HCT116 (cell line): ENCODE measurements at regions not wholly inside any gene's neighbourhood (a gene's known extent, or its start where the extent isn't known, plus 50 kb on each side); places are given as distances from the start of the nearest gene placed in this dataset.

Source experiments
- ATAC-seq: fragments of 200-7000 bp; cut with Tn5 transposase; 2 replicates; pipeline ENCODE4 v1.9.1; 2020; ENCODE audit warnings: mild to moderate bottlenecking, moderate library complexity
- BruUV-seq: library from RNA; stranded (reverse); fragments of 400-500 nt; replicated peaks from 2 replicates; lab custom pipeline; 2021; lab: Mats Ljungman, UMichigan
- CTCF ChIA-PET: fragments of 300-600 bp; sonication (Branson Sonifier 250); formaldehyde crosslinking; loops from one replicate; lab custom pipeline; 2021; ENCODE audit warnings: antibody characterized with exemption; lab: Charles Lee
- POLR2A ChIA-PET: fragments of 300-600, 350-600 bp; sonication (Branson Sonifier 250); formaldehyde crosslinking; loops from one replicate; lab custom pipeline; 2021; ENCODE audit warnings: antibody characterized with exemption; lab: Charles Lee
- RAD21 ChIA-PET, 2 experiments: fragments of 300-600 bp; sonication (Branson Sonifier 250); formaldehyde crosslinking; loops; one replicate each; lab custom pipeline; 2023; ENCODE audit warnings: low total read pairs in 2 of 2; ENCODE audit not compliant: uncharacterized antibody in 2 of 2, unreplicated experiment in 2 of 2, low non-redundant PET in 1 of 2; lab: Charles Lee
- DNase-seq: peaks from one replicate; pipeline ENCODE4 v3.0.0-alpha.2; 2010; ENCODE audit warnings: low read depth, low spot score
- H2AFZ ChIP-seq: fragments of 200-600 bp; shearing (Covaris generic), sonication (generic); 2 replicates; pipeline ENCODE4 v1.6.1; 2017; ENCODE audit warnings: low read depth, mixed run types, mixed read lengths, antibody characterized with exemption, low read length; ENCODE audit not compliant: poor library complexity, severe bottlenecking
- H3K27ac ChIP-seq: 2 replicates; pipeline ENCODE4 v1.5.1; 2012; ENCODE audit warnings: low read depth, low read length
- H3K27me3 ChIP-seq: fragments of 200-600 bp; sonication (generic); 2 replicates; pipeline ENCODE4 v1.6.1; 2016; ENCODE audit warnings: mixed run types, low read length, mixed read lengths; ENCODE audit not compliant: insufficient read depth
- H3K36me3 ChIP-seq, 2 experiments: fragments of 200-500 bp in 1 of 2; fragments of 200-600 bp in 1 of 2; sonication (Bioruptor generic) in 1 of 2; sonication (generic) in 1 of 2; 2 replicates each; pipeline versions ENCODE4 v1.5.1 to v1.6.1; 2014 to 2016; ENCODE audit warnings: low read length in 2 of 2, inconsistent platforms in 1 of 2, mixed read lengths in 1 of 2, mixed run types in 1 of 2; ENCODE audit not compliant: insufficient read depth in 2 of 2, control insufficient read depth in 1 of 2
- H3K4me1 ChIP-seq, 2 experiments: fragments of 200-600 bp in 1 of 2; sonication (generic) in 1 of 2; 2 replicates each; pipeline versions ENCODE4 v1.5.1 to v1.6.1; 2012 to 2017; ENCODE audit warnings: low read length in 2 of 2, inconsistent platforms in 1 of 2, mild to moderate bottlenecking in 1 of 2, mixed read lengths in 1 of 2, mixed run types in 1 of 2, moderate library complexity in 1 of 2; ENCODE audit not compliant: insufficient read depth in 2 of 2, control insufficient read depth in 1 of 2
- H3K4me2 ChIP-seq: fragments of 200-600 bp; sonication (generic); 2 replicates; pipeline ENCODE4 v1.6.1; 2017; ENCODE audit warnings: mixed run types, low read length, mixed read lengths
- H3K4me3 ChIP-seq, 2 experiments: fragments of 200-600 bp in 1 of 2; sonication (generic) in 1 of 2; replicated peaks in 1 of 2; 2 replicates each; pipeline ENCODE4 v1.5.1; 2011 to 2016; ENCODE audit warnings: low read length in 2 of 2, control low read depth in 1 of 2, low read depth in 1 of 2, mild to moderate bottlenecking in 1 of 2, mixed read lengths in 1 of 2, mixed run types in 1 of 2
- H3K79me2 ChIP-seq: fragments of 200-600 bp; sonication (generic); 2 replicates; pipeline ENCODE4 v1.6.1; 2017; ENCODE audit warnings: mild to moderate bottlenecking, mixed run types, low read length, moderate library complexity, mixed read lengths; ENCODE audit not compliant: insufficient read depth
- H3K9ac ChIP-seq: fragments of 200-600 bp; sonication (generic); 2 replicates; pipeline ENCODE4 v1.6.1; 2016; ENCODE audit warnings: low read length, mixed read lengths
- H3K9me2 ChIP-seq: fragments of 200-600 bp; sonication (generic), shearing (Covaris generic); 2 replicates; pipeline ENCODE4 v1.6.1; 2017; ENCODE audit warnings: mixed run types, mild to moderate bottlenecking, moderate library complexity; ENCODE audit not compliant: insufficient read depth
- H3K9me3 ChIP-seq, 2 experiments: fragments of 200-500 bp in 1 of 2; fragments of 200-600 bp in 1 of 2; sonication (Bioruptor generic) in 1 of 2; sonication (generic) in 1 of 2; 2 replicates each; pipeline ENCODE4 v1.6.1; 2014 to 2017; ENCODE audit warnings: low read length in 2 of 2, mixed read lengths in 2 of 2, inconsistent platforms in 1 of 2, low read depth in 1 of 2, mild to moderate bottlenecking in 1 of 2, mixed run types in 1 of 2, moderate library complexity in 1 of 2; ENCODE audit not compliant: control insufficient read depth in 1 of 2, insufficient read depth in 1 of 2
- H4K20me1 ChIP-seq: fragments of 200-600 bp; sonication (generic), shearing (Covaris generic); 2 replicates; pipeline ENCODE4 v1.6.1; 2017; ENCODE audit warnings: mixed run types, mild to moderate bottlenecking, moderate library complexity; ENCODE audit not compliant: insufficient read depth
- CBX3 ChIP-seq: IDR thresholded peaks from 2 replicates; pipeline ENCODE4 v1.6.1; 2012; ENCODE audit warnings: low read depth
- CEBPB ChIP-seq: IDR thresholded peaks from 2 replicates; pipeline ENCODE4 v1.6.1; 2012; ENCODE audit warnings: low read depth
- EGR1 ChIP-seq: IDR thresholded peaks from 2 replicates; pipeline ENCODE4 v1.6.1; 2012; ENCODE audit warnings: low read depth
- EZH2 ChIP-seq: fragments of 200-600 bp; sonication (generic); IDR thresholded peaks from 2 replicates; pipeline ENCODE4 v1.6.1; 2017; ENCODE audit warnings: antibody characterized with exemption, mixed run types
- EZH2phosphoT487 ChIP-seq: fragments of 200-600 bp; IDR thresholded peaks from 2 replicates; pipeline ENCODE4 v1.6.1; 2018; ENCODE audit warnings: antibody characterized with exemption, borderline replicate concordance
- FOSL1 ChIP-seq: IDR thresholded peaks from 2 replicates; pipeline ENCODE4 v1.6.1; 2012; ENCODE audit warnings: low read depth
- JUND ChIP-seq: IDR thresholded peaks from 2 replicates; pipeline ENCODE4 v1.6.1; 2012
- POLR2AphosphoS5 ChIP-seq: IDR thresholded peaks from 2 replicates; pipeline ENCODE4 v1.6.1; 2011; ENCODE audit warnings: mild to moderate bottlenecking, low read depth, low read length, moderate library complexity
- SIN3A ChIP-seq: IDR thresholded peaks from 2 replicates; pipeline ENCODE4 v1.6.1; 2012; ENCODE audit warnings: low read depth
- SP1 ChIP-seq: IDR thresholded peaks from 2 replicates; pipeline ENCODE4 v1.6.1; 2012; ENCODE audit warnings: low read depth
- TCF7L2 ChIP-seq: IDR thresholded peaks from 2 replicates; pipeline ENCODE4 v1.7.0; 2011; ENCODE audit warnings: borderline replicate concordance, inconsistent platforms; ENCODE audit not compliant: insufficient read depth, insufficient read length; ENCODE audit errors: extremely low read depth
- YY1 ChIP-seq: IDR thresholded peaks from 2 replicates; pipeline ENCODE4 v1.6.1; 2011; ENCODE audit warnings: low read length, low read depth, moderate library complexity, mild to moderate bottlenecking; ENCODE audit not compliant: insufficient replicate concordance; ENCODE audit errors: extremely low read depth
- intact Hi-C: fragments of 100-400 bp; cut with micrococcal nuclease; formaldehyde crosslinking; loops from 2 replicates; pipeline ENCODE4 v1.10.0; 2022
- TF ChIP-seq, protein P1 (sequence below): IDR thresholded peaks from 2 replicates; pipeline ENCODE4 v1.6.1; 2012
- TF ChIP-seq, protein P2 (sequence below), 3 experiments: fragments of 200-600 bp in 1 of 3; sonication (generic) in 1 of 3; IDR thresholded peaks in 2 of 3; conservative IDR thresholded peaks in 1 of 3; 2 replicates each; pipeline ENCODE4 v1.5.1; 2012 to 2017; ENCODE audit warnings: low read depth in 2 of 3, low read length in 2 of 3, antibody characterized with exemption in 1 of 3, borderline replicate concordance in 1 of 3, control low read depth in 1 of 3, mild to moderate bottlenecking in 1 of 3, mixed read lengths in 1 of 3, mixed run types in 1 of 3, moderate library complexity in 1 of 3; ENCODE audit not compliant: insufficient read depth in 1 of 3

DNA sequence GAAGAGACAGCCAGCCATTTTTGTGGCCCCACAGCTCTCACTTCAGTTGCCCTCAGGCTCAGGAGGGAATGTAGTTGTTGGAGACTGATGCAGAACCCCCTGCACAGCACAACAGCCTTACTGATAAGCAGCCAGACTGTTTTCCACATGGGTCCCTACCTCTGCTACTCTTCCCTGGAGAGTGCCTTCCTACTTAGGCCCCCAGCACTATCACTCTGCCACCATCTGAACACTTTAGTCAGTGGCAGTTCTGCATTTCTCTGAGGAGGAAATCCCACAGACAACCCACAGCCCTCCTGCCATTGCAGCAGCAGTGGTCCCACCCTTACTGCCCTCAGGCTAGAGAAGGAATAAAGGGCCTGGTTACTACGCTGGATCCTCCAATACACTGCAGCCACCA, 61.8 kb upstream of the PTPRD start:
- Histone ChIP-seq H3K4me2 (no peak overlapping the region), H2AFZ (no peak overlapping the region), H3K27ac (no peak overlapping the region), H3K79me2 (no peaks in the 10 kb centered on the region), H3K27me3 (no peaks in the 10 kb centered on the region), H3K36me3 (no peaks in the 10 kb centered on the region), H3K9me2 (no peaks in the 10 kb centered on the region), H4K20me1 (no peaks in the 10 kb centered on the region), H3K9ac (no peak overlapping the region), H3K4me1 (no peaks in the 10 kb centered on the region), H3K4me3 (no peak overlapping the region), H3K9me3 (peaks cover 5 to 10% of the 10 kb centered on the region in 2 experiments; a peak in 3 of 4 replicates)
- CTCF ChIA-PET = no interaction called here
- POLR2A ChIA-PET = no interaction called here
- DNase-seq = no peak
- TF ChIP-seq, protein P1, sequence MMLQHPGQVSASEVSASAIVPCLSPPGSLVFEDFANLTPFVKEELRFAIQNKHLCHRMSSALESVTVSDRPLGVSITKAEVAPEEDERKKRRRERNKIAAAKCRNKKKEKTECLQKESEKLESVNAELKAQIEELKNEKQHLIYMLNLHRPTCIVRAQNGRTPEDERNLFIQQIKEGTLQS = no peak
- TF ChIP-seq JUND (no peak), POLR2AphosphoS5 (no peak), EGR1 (no peak), EZH2phosphoT487 (no peak)
- no peak for ATAC-seq
- intact Hi-C loops = no loop called here
- BruUV-seq = no TSS peak
- RAD21 ChIA-PET = no interaction called here

DNA sequence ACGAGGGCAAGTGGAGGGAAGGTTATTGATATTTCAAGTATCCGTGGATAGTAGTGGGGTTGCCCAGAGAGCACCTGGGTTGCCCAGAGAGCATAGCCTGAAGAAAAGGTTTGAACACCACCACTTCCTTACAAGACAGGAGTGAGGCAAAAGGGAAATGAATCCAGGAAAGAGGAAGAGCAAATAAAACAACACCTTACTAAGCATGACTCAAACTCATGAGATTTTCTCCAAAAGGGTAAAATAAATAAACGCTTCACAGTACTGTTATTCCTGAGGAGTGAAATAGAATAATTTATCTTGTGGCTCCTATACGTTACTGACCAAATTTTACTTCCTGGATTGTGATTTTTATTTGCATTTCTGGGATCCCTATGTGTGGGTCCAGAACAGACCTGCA, 65.2 kb upstream of the PTPRD start:
- intact Hi-C loops = no loop called here
- Histone ChIP-seq H2AFZ (no peak overlapping the region), H3K36me3 (no peaks in the 10 kb centered on the region), H4K20me1 (no peaks in the 10 kb centered on the region), H3K4me3 (no peak overlapping the region), H3K79me2 (no peaks in the 10 kb centered on the region), H3K9ac (no peak overlapping the region), H3K27ac (no peak overlapping the region), H3K4me1 (no peaks in the 10 kb centered on the region), H3K4me2 (no peak overlapping the region), H3K9me2 (no peaks in the 10 kb centered on the region), H3K27me3 (no peaks in the 10 kb centered on the region), H3K9me3 (peaks cover 8 to 22% of the 10 kb centered on the region in 2 experiments; a peak in 3 of 4 replicates)
- ATAC-seq (no peak), DNase-seq (no peak)
- no peak for TF ChIP-seq SP1
- TF ChIP-seq TCF7L2 = no peak
- TF ChIP-seq, protein P2, sequence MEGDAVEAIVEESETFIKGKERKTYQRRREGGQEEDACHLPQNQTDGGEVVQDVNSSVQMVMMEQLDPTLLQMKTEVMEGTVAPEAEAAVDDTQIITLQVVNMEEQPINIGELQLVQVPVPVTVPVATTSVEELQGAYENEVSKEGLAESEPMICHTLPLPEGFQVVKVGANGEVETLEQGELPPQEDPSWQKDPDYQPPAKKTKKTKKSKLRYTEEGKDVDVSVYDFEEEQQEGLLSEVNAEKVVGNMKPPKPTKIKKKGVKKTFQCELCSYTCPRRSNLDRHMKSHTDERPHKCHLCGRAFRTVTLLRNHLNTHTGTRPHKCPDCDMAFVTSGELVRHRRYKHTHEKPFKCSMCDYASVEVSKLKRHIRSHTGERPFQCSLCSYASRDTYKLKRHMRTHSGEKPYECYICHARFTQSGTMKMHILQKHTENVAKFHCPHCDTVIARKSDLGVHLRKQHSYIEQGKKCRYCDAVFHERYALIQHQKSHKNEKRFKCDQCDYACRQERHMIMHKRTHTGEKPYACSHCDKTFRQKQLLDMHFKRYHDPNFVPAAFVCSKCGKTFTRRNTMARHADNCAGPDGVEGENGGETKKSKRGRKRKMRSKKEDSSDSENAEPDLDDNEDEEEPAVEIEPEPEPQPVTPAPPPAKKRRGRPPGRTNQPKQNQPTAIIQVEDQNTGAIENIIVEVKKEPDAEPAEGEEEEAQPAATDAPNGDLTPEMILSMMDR (IDR thresholded peaks at IDR 0.05 in 2 of 3, conservative IDR thresholded peaks at IDR 0.05 in 1 of 3; ENCODE audit: borderline replicate concordance in 1 of 3, insufficient read depth in 1 of 3, low read depth in 2 of 3, low read length in 2 of 3) = no peak
- TF ChIP-seq EGR1 = no peak
- TF ChIP-seq YY1 = no peak
- TF ChIP-seq CBX3 = no peak
- TF ChIP-seq EZH2phosphoT487 = no peak
- no peak for TF ChIP-seq FOSL1
- no peak for TF ChIP-seq SIN3A
- no peak for TF ChIP-seq CEBPB
- no peak for TF ChIP-seq EZH2
- TF ChIP-seq, protein P1 = no peak
- TF ChIP-seq POLR2AphosphoS5 = no peak
- ChIA-PET CTCF (no interaction called here), POLR2A (no interaction called here), RAD21 (no interaction called here)
- BruUV-seq = no TSS peak
